Caco-2 (cell line): ENCODE measurements at regions not wholly inside any gene's neighbourhood (a gene's known extent, or its start where the extent isn't known, plus 50 kb on each side); places are given as distances from the start of the nearest gene placed in this dataset.

ENCODE experiments used
- BruUV-seq: library from RNA; stranded (reverse); fragments of 400-500 nt; replicated peaks from 2 replicates; lab custom pipeline; 2021; lab: Mats Ljungman, UMichigan
- CTCF ChIA-PET: fragments of 300-600 bp; sonication (Branson Sonifier 250); formaldehyde crosslinking; loops from one replicate; lab custom pipeline; 2022; ENCODE audit warnings: antibody characterized with exemption; lab: Charles Lee
- POLR2A ChIA-PET: fragments of 300-600 bp; sonication (Branson Sonifier 250); formaldehyde crosslinking; loops from one replicate; lab custom pipeline; 2022; ENCODE audit warnings: antibody characterized with exemption; lab: Charles Lee
- DNase-seq, 2 experiments: peaks; one replicate each; pipeline versions ENCODE4 v3.0.0 to v3.0.0-alpha.2; 2020 to 2022
- H3K27me3 ChIP-seq: replicated peaks from 2 replicates; pipeline ENCODE4 v1.6.0; 2011; ENCODE audit warnings: low read length; ENCODE audit not compliant: control insufficient read depth, insufficient read depth
- H3K36me3 ChIP-seq: 2 replicates; pipeline ENCODE4 v1.5.1; 2011; ENCODE audit warnings: low read length; ENCODE audit not compliant: control insufficient read depth, insufficient read depth
- H3K4me1 ChIP-seq: fragments of 250-450 bp; sonication (Bioruptor Pico); 2 replicates; pipeline ENCODE4 v1.5.1; 2020; ENCODE audit warnings: mild to moderate bottlenecking
- H3K4me3 ChIP-seq: 2 replicates; pipeline ENCODE4 v1.5.1; 2011; ENCODE audit warnings: low read depth, mild to moderate bottlenecking, control low read depth, low read length
- H3K9me3 ChIP-seq: fragments of 250-450 bp; sonication (Bioruptor Pico); 2 replicates; pipeline ENCODE4 v1.5.1; 2020; ENCODE audit warnings: mild to moderate bottlenecking, moderate library complexity
- H3K27ac Mint-ChIP-seq: one replicate; pipeline ENCODE4 v1.8.0; 2022; ENCODE audit warnings: mixed read lengths; ENCODE audit not compliant: unreplicated experiment
- H3K27me3 Mint-ChIP-seq: one replicate; pipeline ENCODE4 v1.8.0; 2022; ENCODE audit warnings: mixed read lengths; ENCODE audit not compliant: insufficient read depth, unreplicated experiment
- H3K36me3 Mint-ChIP-seq: one replicate; pipeline ENCODE4 v1.8.0; 2022; ENCODE audit warnings: mild to moderate bottlenecking, mixed read lengths; ENCODE audit not compliant: insufficient read depth, unreplicated experiment
- H3K4me1 Mint-ChIP-seq: one replicate; pipeline ENCODE4 v1.8.0; 2022; ENCODE audit warnings: low read depth, mixed read lengths; ENCODE audit not compliant: unreplicated experiment
- H3K4me3 Mint-ChIP-seq: one replicate; pipeline ENCODE4 v1.8.0; 2022; ENCODE audit warnings: mild to moderate bottlenecking, moderate library complexity, mixed read lengths; ENCODE audit not compliant: unreplicated experiment
- H3K9me3 Mint-ChIP-seq: one replicate; pipeline ENCODE4 v1.8.0; 2022; ENCODE audit warnings: mixed read lengths; ENCODE audit not compliant: unreplicated experiment
- intact Hi-C: fragments of 100-400 bp; cut with micrococcal nuclease; formaldehyde crosslinking; loops from one replicate; pipeline ENCODE4 v1.10.0; 2022; ENCODE audit not compliant: unreplicated experiment
- TF ChIP-seq, protein P1 (sequence below), 2 experiments: fragments of 200-600 bp in 1 of 2; IDR thresholded peaks; 1 replicate in 1 of 2; 2 replicates in 1 of 2; pipeline versions ENCODE4 v1.5.1 to v1.8.0; 2011 to 2022; ENCODE audit warnings: antibody characterized with exemption in 1 of 2, control low read depth in 1 of 2, inconsistent platforms in 1 of 2, low read depth in 1 of 2, low read length in 1 of 2, mild to moderate bottlenecking in 1 of 2, moderate library complexity in 1 of 2; ENCODE audit not compliant: insufficient read depth in 1 of 2, severe bottlenecking in 1 of 2, unreplicated experiment in 1 of 2

DNA sequence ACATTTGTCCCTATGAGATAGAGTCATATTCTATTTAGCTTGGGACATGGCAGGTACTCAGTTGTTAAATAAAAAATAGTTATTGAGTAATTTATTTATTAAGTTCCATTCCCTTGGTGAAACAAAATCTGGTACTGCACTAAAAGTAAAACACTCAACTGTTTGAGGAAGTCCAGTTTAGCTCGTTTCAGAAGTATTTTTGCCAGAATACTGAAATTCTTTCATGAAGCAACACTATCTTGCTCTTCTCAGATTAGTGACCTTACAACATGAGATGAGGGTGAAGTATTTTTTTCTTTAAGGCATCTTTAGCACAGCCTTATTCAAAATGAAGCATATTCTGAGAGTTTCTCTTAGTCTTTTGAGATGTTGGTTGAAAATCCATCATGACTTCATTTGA, 106.0 kb downstream of the ZNF365 start:
- peaks cover 6% of the 10 kb centered on the region for H3K27me3 Mint-ChIP-seq

DNA sequence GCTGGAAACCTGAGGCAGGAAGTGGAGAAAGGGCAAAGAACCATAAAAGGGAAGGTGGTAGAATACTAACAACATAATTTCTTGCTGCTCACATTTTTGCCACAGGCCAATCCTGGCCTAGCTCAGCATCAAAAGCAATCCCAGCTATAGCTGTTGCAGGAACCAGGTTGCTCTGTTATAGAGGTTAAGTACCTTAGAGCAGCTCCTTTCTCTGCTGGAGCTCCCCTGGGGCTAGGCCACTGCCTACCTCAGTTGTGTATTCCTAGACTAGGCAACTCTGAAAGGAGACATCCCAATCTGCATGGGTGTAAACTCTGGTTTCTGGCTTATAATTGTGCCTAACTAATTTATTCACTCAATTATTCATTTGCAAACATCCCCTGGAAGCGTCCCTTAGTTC, 108.4 kb downstream of the ZNF365 start:
- CTCF ChIA-PET: no interaction called here
- Histone ChIP-seq H3K4me1 (no peaks in the 10 kb centered on the region), H3K9me3 (no peaks in the 10 kb centered on the region), H3K4me3 (no peak overlapping the region), H3K36me3 (no peaks in the 10 kb centered on the region), H3K27me3 (no peaks in the 10 kb centered on the region)
- Mint-ChIP-seq H3K4me3 (no peak overlapping the region), H3K27ac (no peak overlapping the region), H3K27me3 (peaks cover 6% of the 10 kb centered on the region), H3K36me3 (no peaks in the 10 kb centered on the region), H3K9me3 (no peaks in the 10 kb centered on the region), H3K4me1 (no peaks in the 10 kb centered on the region)
- TF ChIP-seq, protein P1, sequence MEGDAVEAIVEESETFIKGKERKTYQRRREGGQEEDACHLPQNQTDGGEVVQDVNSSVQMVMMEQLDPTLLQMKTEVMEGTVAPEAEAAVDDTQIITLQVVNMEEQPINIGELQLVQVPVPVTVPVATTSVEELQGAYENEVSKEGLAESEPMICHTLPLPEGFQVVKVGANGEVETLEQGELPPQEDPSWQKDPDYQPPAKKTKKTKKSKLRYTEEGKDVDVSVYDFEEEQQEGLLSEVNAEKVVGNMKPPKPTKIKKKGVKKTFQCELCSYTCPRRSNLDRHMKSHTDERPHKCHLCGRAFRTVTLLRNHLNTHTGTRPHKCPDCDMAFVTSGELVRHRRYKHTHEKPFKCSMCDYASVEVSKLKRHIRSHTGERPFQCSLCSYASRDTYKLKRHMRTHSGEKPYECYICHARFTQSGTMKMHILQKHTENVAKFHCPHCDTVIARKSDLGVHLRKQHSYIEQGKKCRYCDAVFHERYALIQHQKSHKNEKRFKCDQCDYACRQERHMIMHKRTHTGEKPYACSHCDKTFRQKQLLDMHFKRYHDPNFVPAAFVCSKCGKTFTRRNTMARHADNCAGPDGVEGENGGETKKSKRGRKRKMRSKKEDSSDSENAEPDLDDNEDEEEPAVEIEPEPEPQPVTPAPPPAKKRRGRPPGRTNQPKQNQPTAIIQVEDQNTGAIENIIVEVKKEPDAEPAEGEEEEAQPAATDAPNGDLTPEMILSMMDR (IDR thresholded peaks at IDR 0.05; ENCODE audit: insufficient read depth in 1 of 2, low read depth in 1 of 2, low read length in 1 of 2, severe bottlenecking in 1 of 2, unreplicated experiment in 1 of 2): no peak
- POLR2A ChIA-PET: no interaction called here
- no TSS peak for BruUV-seq
- DNase-seq: no peak
- intact Hi-C loops: no loop called here

More for the DNA sequence above, 106.0 kb downstream of the ZNF365 start:
- POLR2A ChIA-PET: no interaction called here
- intact Hi-C loops: no loop called here
- CTCF ChIA-PET: no interaction called here
- Mint-ChIP-seq H3K4me3 (no peak overlapping the region), H3K36me3 (no peaks in the 10 kb centered on the region), H3K27ac (no peak overlapping the region), H3K9me3 (no peaks in the 10 kb centered on the region), H3K4me1 (no peaks in the 10 kb centered on the region)
- no TSS peak for BruUV-seq
- no peak for DNase-seq
- Histone ChIP-seq H3K4me1 (no peaks in the 10 kb centered on the region), H3K36me3 (no peaks in the 10 kb centered on the region), H3K27me3 (no peaks in the 10 kb centered on the region), H3K4me3 (no peak overlapping the region), H3K9me3 (no peaks in the 10 kb centered on the region)
- TF ChIP-seq, protein P1 (IDR thresholded peaks at IDR 0.05; ENCODE audit: insufficient read depth in 1 of 2, low read depth in 1 of 2, low read length in 1 of 2, severe bottlenecking in 1 of 2, unreplicated experiment in 1 of 2): no peak

DNA sequence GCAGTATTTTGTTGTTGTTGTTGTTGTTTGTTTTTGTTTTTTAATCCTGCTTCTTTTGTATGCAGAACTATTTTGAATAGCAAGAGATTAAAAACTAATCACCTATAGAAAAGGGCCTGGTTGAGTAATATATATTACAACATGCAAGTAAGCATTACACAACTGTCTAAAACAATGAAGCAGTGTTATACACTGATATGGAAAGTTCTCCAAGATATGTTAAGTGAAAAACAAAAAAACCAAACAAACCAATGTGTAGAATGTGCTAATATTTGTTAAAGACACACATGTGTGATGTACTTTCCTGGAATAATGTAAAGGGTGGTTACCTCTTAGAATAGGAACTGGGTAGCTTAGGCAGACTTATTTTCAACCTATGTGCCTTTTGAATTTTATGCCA, 117.4 kb downstream of the ZNF365 start:
- no peaks in the 10 kb centered on the region for H3K9me3 Mint-ChIP-seq
- H3K27me3 Mint-ChIP-seq: peaks cover 16% of the 10 kb centered on the region
- intact Hi-C loops: no loop called here
- Histone ChIP-seq H3K27me3 (0 out of 2 replicates have a peak, but pooled peaks cover 1% of the 10 kb centered on the region), H3K9me3 (no peaks in the 10 kb centered on the region), H3K36me3 (no peaks in the 10 kb centered on the region), H3K4me1 (no peaks in the 10 kb centered on the region), H3K4me3 (no peak overlapping the region)
- no peak overlapping the region for H3K4me3 Mint-ChIP-seq
- H3K36me3 Mint-ChIP-seq: no peaks in the 10 kb centered on the region
- no peak overlapping the region for H3K27ac Mint-ChIP-seq
- BruUV-seq: no TSS peak
- CTCF ChIA-PET: interaction anchor here (0.7 to 1.0 kb wide), 7 partner anchors 52 to 666 kb away, joined by 3 to 12 read pairs (median 3); no protein-coding TSS in a partner anchor
- TF ChIP-seq, protein P1 (IDR thresholded peaks at IDR 0.05; ENCODE audit: insufficient read depth in 1 of 2, low read depth in 1 of 2, low read length in 1 of 2, severe bottlenecking in 1 of 2, unreplicated experiment in 1 of 2): no peak
- no peaks in the 10 kb centered on the region for H3K4me1 Mint-ChIP-seq
- no peak for DNase-seq
- POLR2A ChIA-PET: no interaction called here
